Calu3 (cell line): ENCODE measurements at regions not wholly inside any gene's neighbourhood (a gene's known extent, or its start where the extent isn't known, plus 50 kb on each side); places are given as distances from the start of the nearest gene placed in this dataset.

Experiments
- BruUV-seq: library from RNA; stranded (reverse); fragments of 400-500 nt; replicated peaks from 2 replicates; lab custom pipeline; 2021; lab: Mats Ljungman, UMichigan
- CTCF ChIA-PET: fragments of 300-600 bp; sonication (Branson Sonifier 250); formaldehyde crosslinking; loops from one replicate; lab custom pipeline; 2022; ENCODE audit warnings: antibody characterized with exemption; lab: Charles Lee
- DNase-seq: peaks from one replicate; pipeline ENCODE4 v3.0.0; 2022
- H3K27ac Mint-ChIP-seq: one replicate; pipeline ENCODE4 v1.8.0; 2022; ENCODE audit warnings: mixed read lengths; ENCODE audit not compliant: unreplicated experiment
- H3K27me3 Mint-ChIP-seq: one replicate; pipeline ENCODE4 v1.8.0; 2022; ENCODE audit warnings: mixed read lengths; ENCODE audit not compliant: unreplicated experiment
- H3K36me3 Mint-ChIP-seq: one replicate; pipeline ENCODE4 v1.8.0; 2022; ENCODE audit warnings: mild to moderate bottlenecking, moderate library complexity, mixed read lengths; ENCODE audit not compliant: insufficient read depth, unreplicated experiment
- H3K4me1 Mint-ChIP-seq: one replicate; pipeline ENCODE4 v1.8.0; 2022; ENCODE audit warnings: mild to moderate bottlenecking, low read depth, mixed read lengths; ENCODE audit not compliant: unreplicated experiment
- H3K4me3 Mint-ChIP-seq: one replicate; pipeline ENCODE4 v1.8.0; 2022; ENCODE audit warnings: mild to moderate bottlenecking, low read depth, moderate library complexity, mixed read lengths; ENCODE audit not compliant: unreplicated experiment
- H3K9me3 Mint-ChIP-seq: one replicate; pipeline ENCODE4 v1.8.0; 2022; ENCODE audit warnings: low read depth, mixed read lengths; ENCODE audit not compliant: unreplicated experiment
- intact Hi-C: fragments of 100-400 bp; cut with micrococcal nuclease; formaldehyde crosslinking; loops from one replicate; pipeline ENCODE4 v1.10.0; 2022; ENCODE audit not compliant: unreplicated experiment
- TF ChIP-seq, protein P1 (sequence below): fragments of 200-600 bp; IDR thresholded peaks from one replicate; pipeline ENCODE4 v1.8.0; 2022; ENCODE audit warnings: antibody characterized with exemption; ENCODE audit not compliant: unreplicated experiment

DNA sequence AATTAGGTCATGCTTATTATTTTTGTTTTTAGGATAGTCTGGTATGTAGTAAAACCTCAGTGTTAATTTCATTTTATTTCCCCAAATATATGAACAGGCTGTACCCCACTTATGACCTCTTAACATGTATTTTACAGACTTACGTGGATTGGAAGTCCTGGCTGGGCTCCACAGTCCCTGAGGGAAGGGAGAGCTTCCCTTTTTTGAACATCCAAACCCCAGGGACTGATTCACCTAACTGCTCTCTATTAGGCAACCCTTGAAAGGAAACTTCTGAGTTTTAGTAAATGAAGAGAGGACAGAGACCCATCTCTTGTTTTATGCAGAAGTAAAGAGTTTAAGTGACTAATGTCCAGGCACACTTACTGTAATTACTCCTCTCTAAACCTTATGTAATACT is 233.1 kb upstream of the SPRY1 start:
- Mint-ChIP-seq H3K27ac (no peak overlapping the region), H3K4me3 (no peak overlapping the region), H3K27me3 (no peaks in the 10 kb centered on the region), H3K4me1 (no peaks in the 10 kb centered on the region), H3K36me3 (no peaks in the 10 kb centered on the region), H3K9me3 (no peaks in the 10 kb centered on the region)
- intact Hi-C loops, result no loop called here
- TF ChIP-seq, protein P1, sequence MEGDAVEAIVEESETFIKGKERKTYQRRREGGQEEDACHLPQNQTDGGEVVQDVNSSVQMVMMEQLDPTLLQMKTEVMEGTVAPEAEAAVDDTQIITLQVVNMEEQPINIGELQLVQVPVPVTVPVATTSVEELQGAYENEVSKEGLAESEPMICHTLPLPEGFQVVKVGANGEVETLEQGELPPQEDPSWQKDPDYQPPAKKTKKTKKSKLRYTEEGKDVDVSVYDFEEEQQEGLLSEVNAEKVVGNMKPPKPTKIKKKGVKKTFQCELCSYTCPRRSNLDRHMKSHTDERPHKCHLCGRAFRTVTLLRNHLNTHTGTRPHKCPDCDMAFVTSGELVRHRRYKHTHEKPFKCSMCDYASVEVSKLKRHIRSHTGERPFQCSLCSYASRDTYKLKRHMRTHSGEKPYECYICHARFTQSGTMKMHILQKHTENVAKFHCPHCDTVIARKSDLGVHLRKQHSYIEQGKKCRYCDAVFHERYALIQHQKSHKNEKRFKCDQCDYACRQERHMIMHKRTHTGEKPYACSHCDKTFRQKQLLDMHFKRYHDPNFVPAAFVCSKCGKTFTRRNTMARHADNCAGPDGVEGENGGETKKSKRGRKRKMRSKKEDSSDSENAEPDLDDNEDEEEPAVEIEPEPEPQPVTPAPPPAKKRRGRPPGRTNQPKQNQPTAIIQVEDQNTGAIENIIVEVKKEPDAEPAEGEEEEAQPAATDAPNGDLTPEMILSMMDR, result no peak
- BruUV-seq, result no TSS peak
- DNase-seq, result no peak
- CTCF ChIA-PET, result interaction anchor here (0.9 kb wide), 1 partner anchor 204 kb away, joined by 3 read pairs; no protein-coding TSS in a partner anchor

DNA sequence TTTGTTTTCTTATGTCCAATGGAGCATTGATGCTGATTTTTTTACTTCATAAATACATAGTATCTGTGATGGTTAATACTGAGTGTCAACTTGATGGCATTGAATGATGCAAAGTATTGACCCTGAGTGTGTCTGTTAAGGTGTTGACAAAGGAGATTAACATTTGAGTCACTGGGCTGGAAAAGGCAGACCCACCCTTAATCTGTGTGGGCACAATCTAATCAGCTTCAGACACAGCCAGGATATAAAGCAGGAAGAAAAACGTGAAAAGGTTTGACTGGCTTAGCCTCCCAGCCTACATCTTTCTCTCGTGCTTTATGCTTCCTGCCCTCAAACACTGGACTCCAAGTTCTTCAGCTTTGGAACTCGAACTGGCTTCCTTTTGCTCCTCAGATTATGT is 230.6 kb upstream of the SPRY1 start:
- H3K36me3 Mint-ChIP-seq, result no peaks in the 10 kb centered on the region
- no peak overlapping the region for H3K27ac Mint-ChIP-seq
- TF ChIP-seq, protein P1, result no peak
- intact Hi-C loops, result no loop called here
- no TSS peak for BruUV-seq
- no peaks in the 10 kb centered on the region for H3K4me1 Mint-ChIP-seq
- CTCF ChIA-PET, result no interaction called here
- no peak overlapping the region for H3K4me3 Mint-ChIP-seq
- no peak for DNase-seq
- H3K27me3 Mint-ChIP-seq, result no peaks in the 10 kb centered on the region
- H3K9me3 Mint-ChIP-seq, result no peaks in the 10 kb centered on the region

DNA sequence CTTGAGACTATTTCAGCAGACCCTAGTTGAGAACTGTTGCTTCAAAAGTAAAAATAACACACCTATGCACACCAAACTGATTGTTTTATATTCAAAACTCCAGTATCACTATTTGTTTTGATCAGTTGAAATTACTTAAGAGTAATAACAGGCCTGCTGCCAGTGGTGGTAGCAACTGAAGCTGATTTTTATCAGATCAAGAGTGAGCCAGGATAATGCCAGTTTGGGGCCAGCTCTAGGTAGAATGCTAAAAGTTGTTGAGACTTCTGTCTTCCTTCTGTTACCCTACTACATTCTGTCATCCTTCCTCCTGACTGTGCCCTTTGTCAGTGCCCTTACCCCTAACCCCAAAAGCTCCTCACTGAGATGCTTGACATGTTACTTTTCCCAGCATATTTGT is 228.7 kb upstream of the SPRY1 start:
- BruUV-seq, result no TSS peak
- DNase-seq, result no peak
- no peaks in the 10 kb centered on the region for H3K9me3 Mint-ChIP-seq
- H3K36me3 Mint-ChIP-seq, result no peaks in the 10 kb centered on the region
- no peaks in the 10 kb centered on the region for H3K27me3 Mint-ChIP-seq
- intact Hi-C loops, result no loop called here
- TF ChIP-seq, protein P1, result no peak
- H3K4me1 Mint-ChIP-seq, result no peaks in the 10 kb centered on the region
- no peak overlapping the region for H3K4me3 Mint-ChIP-seq
- CTCF ChIA-PET, result no interaction called here
- H3K27ac Mint-ChIP-seq, result no peak overlapping the region

DNA sequence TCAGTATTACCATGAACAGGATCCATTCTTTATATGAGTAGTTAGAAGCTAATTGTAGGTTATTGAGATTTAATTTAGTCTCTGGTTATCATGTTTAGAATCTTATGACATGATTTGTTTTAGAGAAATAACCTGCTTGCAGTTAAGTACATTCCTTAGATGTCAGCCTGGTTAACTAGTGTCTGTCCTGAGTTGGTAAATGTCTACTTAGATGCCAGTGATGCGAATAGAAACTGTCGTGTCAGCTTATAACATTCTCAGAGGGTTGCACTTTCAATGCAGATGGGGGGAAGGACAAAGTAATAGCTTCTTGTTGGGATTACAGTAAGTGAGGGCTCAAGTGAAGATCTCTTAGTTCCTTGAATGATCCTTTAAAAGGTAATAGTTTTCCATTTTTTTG is 227.8 kb upstream of the SPRY1 start:
- TF ChIP-seq, protein P1, result no peak
- CTCF ChIA-PET, result no interaction called here
- no peak overlapping the region for H3K4me3 Mint-ChIP-seq
- no peaks in the 10 kb centered on the region for H3K4me1 Mint-ChIP-seq
- intact Hi-C loops, result no loop called here
- H3K27me3 Mint-ChIP-seq, result no peaks in the 10 kb centered on the region
- H3K9me3 Mint-ChIP-seq, result no peaks in the 10 kb centered on the region
- no peak for DNase-seq
- H3K27ac Mint-ChIP-seq, result no peak overlapping the region
- BruUV-seq, result no TSS peak
- H3K36me3 Mint-ChIP-seq, result no peaks in the 10 kb centered on the region

DNA sequence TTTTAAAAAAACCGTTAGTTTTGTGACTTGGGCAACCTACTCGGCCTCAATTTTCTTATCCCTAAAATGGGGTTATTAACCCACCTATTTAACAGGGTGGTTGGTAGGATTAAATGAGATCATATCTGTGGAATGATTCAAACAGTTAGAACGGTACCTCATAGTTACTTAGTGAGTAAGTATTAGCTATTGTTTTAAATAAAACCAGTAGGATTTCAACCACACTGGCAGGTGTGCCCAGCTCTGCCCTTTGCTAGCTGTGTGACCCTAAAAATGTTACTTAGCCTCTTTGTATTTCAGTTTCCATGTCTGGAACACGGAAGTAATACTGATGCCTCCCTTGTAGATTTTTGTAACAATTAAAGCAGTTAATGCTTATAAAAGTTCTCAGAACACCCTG is 225.8 kb upstream of the SPRY1 start:
- Mint-ChIP-seq H3K27me3 (no peaks in the 10 kb centered on the region), H3K4me3 (no peak overlapping the region), H3K27ac (no peak overlapping the region), H3K36me3 (no peaks in the 10 kb centered on the region), H3K9me3 (no peaks in the 10 kb centered on the region), H3K4me1 (no peaks in the 10 kb centered on the region)
- no TSS peak for BruUV-seq
- CTCF ChIA-PET, result no interaction called here
- no peak for DNase-seq
- intact Hi-C loops, result no loop called here
- TF ChIP-seq, protein P1, result no peak
